ENCODE measurements at regions not wholly inside any gene's neighbourhood (a gene's known extent, or its start where the extent isn't known, plus 50 kb on each side); places are given as distances from the start of the nearest gene placed in this dataset.

GRCh38 chr22:22997262-22997898, 72.9 kb upstream of the GNAZ start:
- TF ChIP-seq CTCF (IDR thresholded peaks at IDR 0.05) (no peak), POLR2A (IDR thresholded peaks at IDR 0.05) (no peak)
